CD14-positive monocyte (primary cell): ENCODE measurements at regions not wholly inside any gene's neighbourhood (a gene's known extent, or its start where the extent isn't known, plus 50 kb on each side); places are given as distances from the start of the nearest gene placed in this dataset.

Source experiments
- DNase-seq, 3 donors: peaks; one replicate each; pipeline ENCODE4 v3.0.0-alpha.2; 2011 to 2022
- H2AFZ ChIP-seq: 2 replicates; pipeline ENCODE4 v1.6.0; 2012; ENCODE audit warnings: mild to moderate bottlenecking, low read depth, low read length, inconsistent platforms; ENCODE audit not compliant: insufficient read depth, poor library complexity, severe bottlenecking
- H3K27ac ChIP-seq, 2 donors: 1 replicate in 1 of 2; 2 replicates in 1 of 2; pipeline ENCODE4 v1.5.1; 2012 to 2013; ENCODE audit warnings: low read length in 2 of 2, control low read depth in 1 of 2, inconsistent platforms in 1 of 2, low read depth in 1 of 2, mild to moderate bottlenecking in 1 of 2
- H3K27me3 ChIP-seq, 2 donors: one replicate each; pipeline versions ENCODE4 v1.6.0 to v1.6.1; 2011 to 2013; ENCODE audit warnings: low read length in 2 of 2; ENCODE audit not compliant: control insufficient read depth in 2 of 2, insufficient read depth in 2 of 2
- H3K36me3 ChIP-seq, 2 donors: replicated peaks in 1 of 2; 1 replicate in 1 of 2; 2 replicates in 1 of 2; pipeline versions ENCODE4 v1.5.1 to v1.6.1; 2012 to 2013; ENCODE audit warnings: low read length in 2 of 2, control low read depth in 1 of 2, inconsistent platforms in 1 of 2, mild to moderate bottlenecking in 1 of 2; ENCODE audit not compliant: insufficient read depth in 2 of 2, control insufficient read depth in 1 of 2
- H3K4me1 ChIP-seq, 2 donors: 1 replicate in 1 of 2; 2 replicates in 1 of 2; pipeline versions ENCODE4 v1.5.1 to v1.6.1; 2012 to 2013; ENCODE audit warnings: low read length in 2 of 2, control low read depth in 1 of 2, inconsistent platforms in 1 of 2, mild to moderate bottlenecking in 1 of 2, moderate library complexity in 1 of 2; ENCODE audit not compliant: insufficient read depth in 2 of 2, control insufficient read depth in 1 of 2
- H3K4me2 ChIP-seq: replicated peaks from 2 replicates; pipeline ENCODE3; 2012; ENCODE audit warnings: low read length, moderate library complexity, mild to moderate bottlenecking; ENCODE audit not compliant: poor library complexity, severe bottlenecking; ENCODE audit errors: extremely low read depth
- H3K4me3 ChIP-seq, 3 experiments: fragments of 200-600 bp in 1 of 3; sonication (generic) in 1 of 3; replicated peaks in 1 of 3; 1 replicate in 2 of 3; 2 replicates in 1 of 3; pipeline ENCODE4 v1.5.1; 2011 to 2013; ENCODE audit warnings: low read length in 3 of 3, mild to moderate bottlenecking in 3 of 3, control low read depth in 2 of 3, low read depth in 2 of 3, inconsistent platforms in 1 of 3, moderate library complexity in 1 of 3
- H3K79me2 ChIP-seq: 2 replicates; pipeline ENCODE4 v1.6.0; 2012; ENCODE audit warnings: mild to moderate bottlenecking, control low read depth, inconsistent platforms, low read length, moderate library complexity; ENCODE audit not compliant: insufficient read depth
- H3K9ac ChIP-seq: 2 replicates; pipeline ENCODE4 v1.6.0; 2017; ENCODE audit warnings: low read length, mild to moderate bottlenecking; ENCODE audit not compliant: insufficient read depth, poor library complexity, severe bottlenecking
- H3K9me3 ChIP-seq, 2 donors: replicated peaks in 1 of 2; 1 replicate in 1 of 2; 2 replicates in 1 of 2; pipeline versions ENCODE4 v1.5.1 to v1.6.1; 2012 to 2013; ENCODE audit warnings: low read length in 2 of 2, control low read depth in 1 of 2; ENCODE audit not compliant: control insufficient read depth in 1 of 2, insufficient read depth in 1 of 2
- H4K20me1 ChIP-seq: 2 replicates; pipeline ENCODE4 v1.6.0; 2012; ENCODE audit warnings: mild to moderate bottlenecking, low read length, control low read depth, moderate library complexity; ENCODE audit not compliant: insufficient read depth
- H3K27ac Mint-ChIP-seq, 7 donors: one replicate each; pipeline ENCODE4 v1.8.0; 2020; ENCODE audit warnings: mild to moderate bottlenecking in 7 of 7, mixed read lengths in 7 of 7, moderate library complexity in 6 of 7, inconsistent platforms in 2 of 7
- H3K27me3 Mint-ChIP-seq, 3 donors: one replicate each; pipeline ENCODE4 v1.8.0; 2021 to 2022; ENCODE audit warnings: low read depth in 3 of 3, mild to moderate bottlenecking in 3 of 3, mixed read lengths in 3 of 3, moderate library complexity in 3 of 3, inconsistent platforms in 1 of 3
- H3K36me3 Mint-ChIP-seq, 2 donors: one replicate each; pipeline ENCODE4 v1.8.0; 2020; ENCODE audit warnings: mixed read lengths in 2 of 2, inconsistent platforms in 1 of 2, mild to moderate bottlenecking in 1 of 2
- H3K4me1 Mint-ChIP-seq: one replicate; pipeline ENCODE4 v1.8.0; 2020; ENCODE audit warnings: mild to moderate bottlenecking, mixed read lengths
- H3K4me3 Mint-ChIP-seq, 2 donors: one replicate each; pipeline ENCODE4 v1.8.0; 2020; ENCODE audit warnings: mild to moderate bottlenecking in 2 of 2, mixed read lengths in 2 of 2, moderate library complexity in 1 of 2
- H3K9me3 Mint-ChIP-seq, 7 donors: one replicate each; pipeline ENCODE4 v1.8.0; 2020 to 2022; ENCODE audit warnings: mixed read lengths in 7 of 7, mild to moderate bottlenecking in 6 of 7, moderate library complexity in 6 of 7, inconsistent platforms in 2 of 7
- WGBS: methylation state at CpG from one replicate; pipeline ENCODE4 v1.1.5; 2013; ENCODE audit warnings: missing lambda C conversion rate; ENCODE audit not compliant: insufficient coverage; 5-methylcytosine and 5-hydroxymethylcytosine counted together
- intact Hi-C, 2 donors: fragments of 100-400 bp; cut with micrococcal nuclease; formaldehyde crosslinking; loops; one replicate each; pipeline versions ENCODE4 v1.15.0 to v1.15.1; 2023
- TF ChIP-seq, protein P1 (sequence below): fragments of 200-600 bp; IDR thresholded peaks from one replicate; pipeline ENCODE4 v1.8.0; 2022; ENCODE audit warnings: antibody characterized with exemption, mild to moderate bottlenecking

GRCh38 chr19:32181216-32181920 is 164.0 kb upstream of the ZNF507 start:
- no peaks in the 10 kb centered on the region for H3K36me3 Mint-ChIP-seq
- WGBS = 90% methylated on average over 6 of the region's 13 CpGs
- Histone ChIP-seq H3K4me3 (no peak overlapping the region), H3K27me3 (no peaks in the 10 kb centered on the region), H3K9me3 (no peaks in the 10 kb centered on the region), H3K4me2 (no peak overlapping the region), H3K27ac (no peak overlapping the region), H3K9ac (no peak overlapping the region), H3K36me3 (no peaks in the 10 kb centered on the region), H3K4me1 (no peaks in the 10 kb centered on the region), H3K79me2 (no peaks in the 10 kb centered on the region), H4K20me1 (no peaks in the 10 kb centered on the region), H2AFZ (no peak overlapping the region)
- peaks cover 3 to 7% (median 6%) of the 10 kb centered on the region in 3 donors for H3K27me3 Mint-ChIP-seq
- intact Hi-C loops = no loop called here
- H3K4me3 Mint-ChIP-seq = no peak overlapping the region
- TF ChIP-seq, protein P1, sequence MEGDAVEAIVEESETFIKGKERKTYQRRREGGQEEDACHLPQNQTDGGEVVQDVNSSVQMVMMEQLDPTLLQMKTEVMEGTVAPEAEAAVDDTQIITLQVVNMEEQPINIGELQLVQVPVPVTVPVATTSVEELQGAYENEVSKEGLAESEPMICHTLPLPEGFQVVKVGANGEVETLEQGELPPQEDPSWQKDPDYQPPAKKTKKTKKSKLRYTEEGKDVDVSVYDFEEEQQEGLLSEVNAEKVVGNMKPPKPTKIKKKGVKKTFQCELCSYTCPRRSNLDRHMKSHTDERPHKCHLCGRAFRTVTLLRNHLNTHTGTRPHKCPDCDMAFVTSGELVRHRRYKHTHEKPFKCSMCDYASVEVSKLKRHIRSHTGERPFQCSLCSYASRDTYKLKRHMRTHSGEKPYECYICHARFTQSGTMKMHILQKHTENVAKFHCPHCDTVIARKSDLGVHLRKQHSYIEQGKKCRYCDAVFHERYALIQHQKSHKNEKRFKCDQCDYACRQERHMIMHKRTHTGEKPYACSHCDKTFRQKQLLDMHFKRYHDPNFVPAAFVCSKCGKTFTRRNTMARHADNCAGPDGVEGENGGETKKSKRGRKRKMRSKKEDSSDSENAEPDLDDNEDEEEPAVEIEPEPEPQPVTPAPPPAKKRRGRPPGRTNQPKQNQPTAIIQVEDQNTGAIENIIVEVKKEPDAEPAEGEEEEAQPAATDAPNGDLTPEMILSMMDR = no peak
- H3K27ac Mint-ChIP-seq = no peak overlapping the region
- no peaks in the 10 kb centered on the region for H3K4me1 Mint-ChIP-seq
- DNase-seq = no peak
- peaks cover 2 to 15% (median 7%) of the 10 kb centered on the region in 7 donors for H3K9me3 Mint-ChIP-seq

DNA sequence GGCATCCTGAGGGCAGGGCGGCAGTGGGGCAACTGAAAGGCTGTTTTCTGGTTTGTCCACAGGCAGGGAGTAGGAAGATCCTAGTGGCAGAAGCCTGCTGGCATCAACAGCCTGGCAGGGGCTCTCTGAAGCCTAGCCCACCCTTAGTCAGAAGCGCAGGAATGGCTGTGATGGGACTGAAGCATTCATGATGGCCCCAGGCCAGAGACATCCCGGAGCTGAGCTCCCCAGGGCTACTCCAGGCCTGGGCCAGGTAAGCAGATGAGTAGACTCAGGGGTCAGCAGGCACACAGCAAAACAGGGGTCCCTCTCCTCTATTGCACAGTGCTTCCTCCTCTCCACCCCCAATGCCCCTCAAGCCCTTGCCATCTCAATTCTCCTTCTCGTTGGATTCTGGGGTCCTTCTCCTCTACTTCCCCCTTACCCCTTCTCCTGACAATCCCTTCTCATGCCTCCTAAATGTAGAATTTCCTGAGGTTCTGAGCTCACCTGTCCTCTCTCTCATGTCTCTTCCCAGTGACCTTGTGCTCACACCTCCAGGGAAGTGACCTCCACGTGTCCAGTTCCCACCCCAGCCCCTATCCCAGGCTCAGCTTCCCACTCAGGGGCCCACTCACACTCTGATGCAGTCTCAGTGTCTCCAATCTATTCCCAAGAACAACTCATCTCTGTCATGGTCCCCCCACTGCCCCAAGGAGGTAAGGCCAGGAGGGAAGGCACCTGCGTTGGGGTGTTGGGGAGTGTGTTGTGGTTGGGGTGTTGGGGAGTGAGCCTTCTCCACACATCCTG is 158.7 kb upstream of the ZNF507 start:
- Histone ChIP-seq H3K4me2 (no peak overlapping the region), H3K9me3 (no peaks in the 10 kb centered on the region), H2AFZ (no peak overlapping the region), H3K36me3 (no peaks in the 10 kb centered on the region), H3K9ac (no peak overlapping the region), H3K27me3 (no peaks in the 10 kb centered on the region), H3K4me3 (no peak overlapping the region), H3K4me1 (no peaks in the 10 kb centered on the region), H4K20me1 (no peaks in the 10 kb centered on the region), H3K27ac (no peak overlapping the region), H3K79me2 (no peaks in the 10 kb centered on the region)
- intact Hi-C loops = no loop called here
- no peaks in the 10 kb centered on the region for H3K36me3 Mint-ChIP-seq
- H3K9me3 Mint-ChIP-seq = peaks cover 2 to 15% (median 8%) of the 10 kb centered on the region in 7 donors
- H3K4me1 Mint-ChIP-seq = no peaks in the 10 kb centered on the region
- TF ChIP-seq, protein P1 = no peak
- 86% methylated on average over 5 of the region's 6 CpGs for WGBS
- no peak for DNase-seq
- H3K27me3 Mint-ChIP-seq = peaks cover 0 to 8% (median 5%) of the 10 kb centered on the region in 3 donors
- H3K4me3 Mint-ChIP-seq = no peak overlapping the region
- H3K27ac Mint-ChIP-seq = no peak overlapping the region
